K562 (cell line): ENCODE measurements at regions not wholly inside any gene's neighbourhood (a gene's known extent, or its start where the extent isn't known, plus 50 kb on each side); places are given as distances from the start of the nearest gene placed in this dataset.

ENCODE experiments used
- ATAC-seq: fragments of 200-7000 bp; cut with Tn5 transposase; 3 replicates; pipeline ENCODE4 v1.9.1; 2020; ENCODE audit warnings: moderate library complexity
- BruUV-seq: library from RNA; stranded (reverse); fragments of 400-500 nt; replicated peaks from 2 replicates; lab custom pipeline; 2021; lab: Mats Ljungman, UMichigan
- CTCF ChIA-PET: fragments of 300-600 bp; formaldehyde crosslinking; extraction: SDS; loops from one replicate; lab custom pipeline; 2021; ENCODE audit warnings: low intra/inter-chr PET ratio; lab: Yijun Ruan, JAX
- POLR2A ChIA-PET: fragments of 300-600, 350-650 bp; sonication (Branson Sonifier 250); formaldehyde crosslinking; extraction: SDS; loops from one replicate; lab custom pipeline; 2021; ENCODE audit warnings: antibody characterized with exemption, inconsistent platforms; lab: Yijun Ruan, JAX
- DNase-seq, 4 experiments: peaks; one replicate each; pipeline versions ENCODE4 v3.0.0 to v3.0.0-alpha.2; 2011 to 2018; ENCODE audit warnings: low spot score in 3 of 4, mixed read lengths in 3 of 4; ENCODE audit errors: extremely low read depth in 1 of 4
- FAIRE-seq: peaks from 2 replicates; lab custom pipeline; 2011; peaks lifted over from hg19 to GRCh38; lab: Jason Lieb, UNC
- H2AFZ ChIP-seq: 2 replicates; pipeline ENCODE4 v1.6.0; 2011; ENCODE audit warnings: low read depth, low read length, control low read depth, inconsistent platforms
- H3K27ac ChIP-seq: fragments of 200-600 bp; 3 replicates; pipeline ENCODE4 v1.8.0; 2011; ENCODE audit warnings: low read depth, mild to moderate bottlenecking, control low read depth, inconsistent platforms, low read length, moderate library complexity, mixed read lengths; ENCODE audit errors: extremely low read depth
- H3K27me3 ChIP-seq, 2 experiments: fragments of 300-600 bp in 1 of 2; 2 replicates in 1 of 2; 3 replicates in 1 of 2; pipeline versions ENCODE4 v1.6.0 to v1.8.0; 2011; ENCODE audit warnings: inconsistent platforms in 2 of 2, low read length in 2 of 2, mild to moderate bottlenecking in 1 of 2, mixed read lengths in 1 of 2, moderate library complexity in 1 of 2; ENCODE audit not compliant: control insufficient read depth in 2 of 2, insufficient read depth in 2 of 2
- H3K36me3 ChIP-seq: fragments of 300-600 bp; 3 replicates; pipeline ENCODE4 v1.8.0; 2011; ENCODE audit warnings: mild to moderate bottlenecking, low read length, inconsistent platforms; ENCODE audit not compliant: control insufficient read depth, insufficient read depth
- H3K4me1 ChIP-seq, 2 experiments: fragments of 200-600 bp in 1 of 2; replicated peaks in 1 of 2; 2 replicates in 1 of 2; 3 replicates in 1 of 2; pipeline versions ENCODE4 v1.5.1 to v1.8.0; 2011; ENCODE audit warnings: inconsistent platforms in 2 of 2, low read length in 2 of 2, mild to moderate bottlenecking in 1 of 2, mixed read lengths in 1 of 2, moderate library complexity in 1 of 2; ENCODE audit not compliant: control insufficient read depth in 2 of 2, insufficient read depth in 2 of 2
- H3K4me2 ChIP-seq: 2 replicates; pipeline ENCODE4 v1.6.1; 2011; ENCODE audit warnings: low read length, control low read depth, inconsistent platforms, mixed read lengths; ENCODE audit not compliant: insufficient read depth
- H3K4me3 ChIP-seq: fragments of 200-600 bp; sonication (generic), shearing (Covaris generic); 2 replicates; pipeline ENCODE4 v1.5.1; 2016; ENCODE audit warnings: control low read depth, inconsistent platforms
- H3K79me2 ChIP-seq: fragments of 200-600 bp; 3 replicates; pipeline ENCODE4 v1.8.0; 2011; ENCODE audit warnings: low read length, inconsistent platforms; ENCODE audit not compliant: control insufficient read depth, insufficient read depth
- H3K9ac ChIP-seq, 2 experiments: 2 replicates each; pipeline versions ENCODE4 v1.6.0 to v1.6.1; 2011; ENCODE audit warnings: low read depth in 2 of 2, low read length in 2 of 2, control low read depth in 1 of 2, inconsistent platforms in 1 of 2, mild to moderate bottlenecking in 1 of 2, mixed read lengths in 1 of 2; ENCODE audit not compliant: insufficient read depth in 1 of 2
- H3K9me1 ChIP-seq: one replicate; pipeline ENCODE4 v1.6.0; 2011; ENCODE audit warnings: inconsistent platforms, mild to moderate bottlenecking, low read length, moderate library complexity; ENCODE audit not compliant: control insufficient read depth, insufficient read depth
- H3K9me3 ChIP-seq: replicated peaks from 2 replicates; pipeline ENCODE4 v1.5.1; 2011; ENCODE audit warnings: low read depth, low read length, inconsistent platforms; ENCODE audit not compliant: control insufficient read depth, insufficient read depth
- H4K20me1 ChIP-seq: replicated peaks from 2 replicates; pipeline ENCODE4 v1.6.1; 2011; ENCODE audit warnings: low read length, inconsistent platforms, mixed read lengths; ENCODE audit not compliant: control insufficient read depth, insufficient read depth
- CCNT2 ChIP-seq: IDR thresholded peaks from 2 replicates; pipeline ENCODE4 v1.6.1; 2011; ENCODE audit warnings: borderline replicate concordance, low read depth, mild to moderate bottlenecking, moderate library complexity, mixed read lengths, low read length; ENCODE audit not compliant: insufficient read length; ENCODE audit errors: extremely low read depth
- HNRNPLL ChIP-seq: fragments of 200-400 bp; formaldehyde crosslinking; IDR thresholded peaks from 2 replicates; pipeline ENCODE4 v1.6.1; 2017; ENCODE audit warnings: low read length, low read depth, mild to moderate bottlenecking; ENCODE audit not compliant: poor library complexity, severe bottlenecking
- MECOM ChIP-seq: fragments of 250-450 bp; sonication (Bioruptor Pico); IDR thresholded peaks from 2 replicates; pipeline ENCODE4 v1.8.0; 2022; ENCODE audit warnings: inconsistent platforms
- ZNF133 ChIP-seq: fragments of 250-450 bp; sonication (Bioruptor Pico); IDR thresholded peaks from 2 replicates; pipeline ENCODE4 v1.4.0; 2020; ENCODE audit warnings: mild to moderate bottlenecking
- ZNF239 ChIP-seq: fragments of 250-450 bp; sonication (Bioruptor Pico); IDR thresholded peaks from 2 replicates; pipeline ENCODE4 v1.4.0; 2020; ENCODE audit warnings: mild to moderate bottlenecking
- WGBS: fragments of 100-300 bp; shearing (Covaris generic); methylation state at CpG from one replicate; pipeline ENCODE4 v1.1.6; 2016; ENCODE audit warnings: low coverage, mixed read lengths; ENCODE audit not compliant: insufficient coverage; ENCODE audit errors: missing lambda C conversion rate; 5-methylcytosine and 5-hydroxymethylcytosine counted together
- in situ Hi-C: fragments of 300-500 bp; cut with MboI; formaldehyde crosslinking; loops from 4 replicates; pipeline ENCODE4 v1.15.0; 2018; ENCODE audit warnings: inconsistent platforms, mixed read lengths
- intact Hi-C: fragments of 100-400 bp; cut with micrococcal nuclease; formaldehyde crosslinking; loops from 2 replicates; pipeline ENCODE4 v1.14.2; 2022
- TF ChIP-seq, protein P1 (sequence below): fragments of 250-450 bp; sonication (Bioruptor Pico); IDR thresholded peaks from 2 replicates; pipeline ENCODE4 v1.4.0; 2020; ENCODE audit warnings: mild to moderate bottlenecking, moderate library complexity
- TF ChIP-seq, protein P2 (sequence below), 2 experiments: fragments of 450-650 bp in 1 of 2; sonication (generic) in 1 of 2; formaldehyde crosslinking; conservative IDR thresholded peaks; 2 replicates each; pipeline versions ENCODE4 v1.4.0 to v1.8.1; 2020 to 2022; ENCODE audit warnings: mild to moderate bottlenecking in 1 of 2, missing genetic modification reagents in 1 of 2
- TF ChIP-seq, protein P3 (sequence below): sonication (generic); formaldehyde crosslinking; IDR thresholded peaks from 2 replicates; pipeline ENCODE4 v1.8.0; 2022; ENCODE audit warnings: mild to moderate bottlenecking, missing genetic modification reagents

DNA sequence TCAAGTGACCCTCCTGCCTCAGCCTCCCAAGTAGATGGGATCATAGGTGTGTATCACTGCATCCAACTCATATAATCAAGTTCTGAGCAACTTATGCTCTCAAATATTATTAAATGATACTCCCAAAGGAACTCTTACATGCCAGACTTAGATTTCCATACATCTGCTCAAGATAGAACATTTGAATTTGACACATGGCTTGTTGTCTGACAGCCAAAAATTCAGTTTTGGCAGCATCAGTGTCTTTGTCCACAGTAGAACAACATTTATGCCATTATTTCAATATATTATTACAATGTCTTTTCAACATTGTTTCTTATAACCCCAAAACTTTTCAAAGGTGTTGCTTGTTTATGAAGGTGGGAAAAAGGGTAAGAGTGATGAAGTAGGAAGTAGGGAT is 116.2 kb downstream of the SUCNR1 start (continued):
- TF ChIP-seq ZNF133 (CRISPR knock-in tag) (no peak), MECOM (CRISPR knock-in tag) (no peak), HNRNPLL (no peak)
- TF ChIP-seq, protein P1, sequence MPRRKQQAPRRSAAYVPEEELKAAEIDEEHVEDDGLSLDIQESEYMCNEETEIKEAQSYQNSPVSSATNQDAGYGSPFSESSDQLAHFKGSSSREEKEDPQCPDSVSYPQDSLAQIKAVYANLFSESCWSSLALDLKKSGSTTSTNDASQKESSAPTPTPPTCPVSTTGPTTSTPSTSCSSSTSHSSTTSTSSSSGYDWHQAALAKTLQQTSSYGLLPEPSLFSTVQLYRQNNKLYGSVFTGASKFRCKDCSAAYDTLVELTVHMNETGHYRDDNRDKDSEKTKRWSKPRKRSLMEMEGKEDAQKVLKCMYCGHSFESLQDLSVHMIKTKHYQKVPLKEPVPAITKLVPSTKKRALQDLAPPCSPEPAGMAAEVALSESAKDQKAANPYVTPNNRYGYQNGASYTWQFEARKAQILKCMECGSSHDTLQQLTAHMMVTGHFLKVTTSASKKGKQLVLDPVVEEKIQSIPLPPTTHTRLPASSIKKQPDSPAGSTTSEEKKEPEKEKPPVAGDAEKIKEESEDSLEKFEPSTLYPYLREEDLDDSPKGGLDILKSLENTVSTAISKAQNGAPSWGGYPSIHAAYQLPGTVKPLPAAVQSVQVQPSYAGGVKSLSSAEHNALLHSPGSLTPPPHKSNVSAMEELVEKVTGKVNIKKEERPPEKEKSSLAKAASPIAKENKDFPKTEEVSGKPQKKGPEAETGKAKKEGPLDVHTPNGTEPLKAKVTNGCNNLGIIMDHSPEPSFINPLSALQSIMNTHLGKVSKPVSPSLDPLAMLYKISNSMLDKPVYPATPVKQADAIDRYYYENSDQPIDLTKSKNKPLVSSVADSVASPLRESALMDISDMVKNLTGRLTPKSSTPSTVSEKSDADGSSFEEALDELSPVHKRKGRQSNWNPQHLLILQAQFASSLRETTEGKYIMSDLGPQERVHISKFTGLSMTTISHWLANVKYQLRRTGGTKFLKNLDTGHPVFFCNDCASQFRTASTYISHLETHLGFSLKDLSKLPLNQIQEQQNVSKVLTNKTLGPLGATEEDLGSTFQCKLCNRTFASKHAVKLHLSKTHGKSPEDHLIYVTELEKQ (CRISPR knock-in tag): no peak
- TF ChIP-seq, protein P2, sequence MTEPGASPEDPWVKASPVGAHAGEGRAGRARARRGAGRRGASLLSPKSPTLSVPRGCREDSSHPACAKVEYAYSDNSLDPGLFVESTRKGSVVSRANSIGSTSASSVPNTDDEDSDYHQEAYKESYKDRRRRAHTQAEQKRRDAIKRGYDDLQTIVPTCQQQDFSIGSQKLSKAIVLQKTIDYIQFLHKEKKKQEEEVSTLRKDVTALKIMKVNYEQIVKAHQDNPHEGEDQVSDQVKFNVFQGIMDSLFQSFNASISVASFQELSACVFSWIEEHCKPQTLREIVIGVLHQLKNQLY (CRISPR knock-in tag; conservative IDR thresholded peaks at IDR 0.05): no peak

DNA sequence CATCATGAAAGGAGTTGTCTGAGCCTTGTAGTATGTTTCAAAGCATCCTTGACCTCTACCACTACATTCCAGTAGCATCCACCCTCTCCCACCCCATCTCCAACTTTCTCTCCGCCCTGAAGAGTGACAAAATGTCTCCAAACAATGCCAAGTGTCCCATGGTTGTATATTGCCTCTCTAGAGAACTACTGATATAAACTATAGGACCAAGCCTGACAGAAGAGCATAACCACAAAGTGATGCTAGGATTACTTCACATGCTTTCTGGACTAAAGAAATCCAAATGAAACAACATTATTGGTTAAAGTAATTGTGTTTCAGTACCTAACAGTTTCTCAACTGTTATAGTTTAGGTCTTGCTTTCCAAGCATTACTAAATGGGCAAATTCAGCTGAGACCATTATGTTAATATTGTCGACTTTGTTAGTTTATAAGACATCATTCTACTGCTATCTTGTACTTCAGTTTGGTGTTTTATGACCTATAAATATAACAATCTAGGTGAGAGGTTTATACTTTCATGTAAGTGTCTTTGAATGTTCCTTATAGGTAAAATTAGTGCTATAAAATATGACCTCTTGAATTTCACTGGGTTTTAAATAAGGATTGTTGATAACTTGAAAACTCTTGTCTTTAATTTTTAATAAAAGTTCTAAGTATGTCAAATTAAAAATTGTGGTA is 117.4 kb downstream of the SUCNR1 start:
- no peak for FAIRE-seq
- 0% methylated on average over 2 of the region's 2 CpGs for WGBS
- TF ChIP-seq CCNT2 (no peak), ZNF239 (CRISPR knock-in tag) (no peak)
- TF ChIP-seq, protein P3, sequence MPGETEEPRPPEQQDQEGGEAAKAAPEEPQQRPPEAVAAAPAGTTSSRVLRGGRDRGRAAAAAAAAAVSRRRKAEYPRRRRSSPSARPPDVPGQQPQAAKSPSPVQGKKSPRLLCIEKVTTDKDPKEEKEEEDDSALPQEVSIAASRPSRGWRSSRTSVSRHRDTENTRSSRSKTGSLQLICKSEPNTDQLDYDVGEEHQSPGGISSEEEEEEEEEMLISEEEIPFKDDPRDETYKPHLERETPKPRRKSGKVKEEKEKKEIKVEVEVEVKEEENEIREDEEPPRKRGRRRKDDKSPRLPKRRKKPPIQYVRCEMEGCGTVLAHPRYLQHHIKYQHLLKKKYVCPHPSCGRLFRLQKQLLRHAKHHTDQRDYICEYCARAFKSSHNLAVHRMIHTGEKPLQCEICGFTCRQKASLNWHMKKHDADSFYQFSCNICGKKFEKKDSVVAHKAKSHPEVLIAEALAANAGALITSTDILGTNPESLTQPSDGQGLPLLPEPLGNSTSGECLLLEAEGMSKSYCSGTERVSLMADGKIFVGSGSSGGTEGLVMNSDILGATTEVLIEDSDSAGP (CRISPR knock-in tag): no peak

More for the DNA sequence above, 117.4 kb downstream of the SUCNR1 start:
- H3K79me2 ChIP-seq: no peaks in the 10 kb centered on the region
- H3K27me3 ChIP-seq: no peaks in the 10 kb centered on the region
- BruUV-seq: no TSS peak
- CTCF ChIA-PET: no interaction called here
- POLR2A ChIA-PET: no interaction called here
- H3K4me2 ChIP-seq: no peak overlapping the region
- H3K27ac ChIP-seq: no peak overlapping the region
- no peaks in the 10 kb centered on the region for H3K9me3 ChIP-seq
- no peaks in the 10 kb centered on the region for H3K4me1 ChIP-seq
- no peaks in the 10 kb centered on the region for H3K36me3 ChIP-seq
- no peak overlapping the region for H2AFZ ChIP-seq
- intact Hi-C loops (no loop called here), in situ Hi-C loops (no loop called here)
- no peak overlapping the region for H3K4me3 ChIP-seq
- DNase-seq (no peak), ATAC-seq (no peak)
- no peaks in the 10 kb centered on the region for H4K20me1 ChIP-seq
- H3K9me1 ChIP-seq: no peaks in the 10 kb centered on the region
- H3K9ac ChIP-seq: no peak overlapping the region
